WTC11 (cell line): ENCODE measurements at regions not wholly inside any gene's neighbourhood (a gene's known extent, or its start where the extent isn't known, plus 50 kb on each side); places are given as distances from the start of the nearest gene placed in this dataset.

Source experiments
- ATF3 ChIP-seq: sonication (generic); formaldehyde crosslinking; conservative IDR thresholded peaks from 2 replicates; pipeline ENCODE4 v1.8.1; 2022; ENCODE audit warnings: mild to moderate bottlenecking, missing genetic modification reagents
- CREM ChIP-seq: sonication (generic); formaldehyde crosslinking; IDR thresholded peaks from 2 replicates; pipeline ENCODE4 v1.8.1; 2022; ENCODE audit warnings: mild to moderate bottlenecking, missing genetic modification reagents, moderate library complexity
- CTCF ChIP-seq: fragments of 200-600 bp; IDR thresholded peaks from 2 replicates; pipeline ENCODE4 v1.8.0; 2022; ENCODE audit warnings: antibody characterized with exemption
- E2F5 ChIP-seq: sonication (generic); formaldehyde crosslinking; IDR thresholded peaks from 2 replicates; pipeline ENCODE4 v1.8.1; 2022; ENCODE audit warnings: mild to moderate bottlenecking, moderate library complexity, missing genetic modification reagents
- ELF4 ChIP-seq: sonication (generic); formaldehyde crosslinking; IDR thresholded peaks from 2 replicates; pipeline ENCODE4 v1.8.1; 2022; ENCODE audit warnings: low read depth, mild to moderate bottlenecking, moderate library complexity, missing genetic modification reagents
- HMGXB4 ChIP-seq: sonication (generic); formaldehyde crosslinking; IDR thresholded peaks from 2 replicates; pipeline ENCODE4 v1.8.1; 2023; ENCODE audit warnings: mild to moderate bottlenecking, moderate library complexity, missing genetic modification reagents
- MAX ChIP-seq: sonication (generic); formaldehyde crosslinking; IDR thresholded peaks from 2 replicates; pipeline ENCODE4 v1.8.0; 2022; ENCODE audit warnings: mild to moderate bottlenecking, missing genetic modification reagents
- NR3C1 ChIP-seq: sonication (generic); formaldehyde crosslinking; conservative IDR thresholded peaks from 2 replicates; pipeline ENCODE4 v1.8.1; 2023; ENCODE audit warnings: low read depth, mild to moderate bottlenecking, missing genetic modification reagents
- SMAD3 ChIP-seq: sonication (generic); formaldehyde crosslinking; IDR thresholded peaks from 2 replicates; pipeline ENCODE4 v1.8.0; 2022; ENCODE audit warnings: missing genetic modification reagents, mild to moderate bottlenecking, borderline replicate concordance
- USF2 ChIP-seq: sonication (generic); formaldehyde crosslinking; IDR thresholded peaks from 2 replicates; pipeline ENCODE4 v1.8.1; 2023; ENCODE audit warnings: mild to moderate bottlenecking, missing genetic modification reagents, moderate library complexity

GRCh38 chr14:101217616-101218371 is 314.3 kb upstream of the RTL1 start:
- TF ChIP-seq NR3C1 (CRISPR knock-in tag): no peak
- TF ChIP-seq CTCF: no peak
- no peak for TF ChIP-seq CREM (CRISPR knock-in tag)
- TF ChIP-seq ATF3: no peak
- no peak for TF ChIP-seq HMGXB4
- TF ChIP-seq ELF4 (CRISPR knock-in tag): no peak
- TF ChIP-seq USF2 (CRISPR knock-in tag): no peak
- no peak for TF ChIP-seq E2F5 (CRISPR knock-in tag)
- TF ChIP-seq MAX (CRISPR knock-in tag): no peak
- no peak for TF ChIP-seq SMAD3 (CRISPR knock-in tag)
